ENCODE measurements at regions not wholly inside any gene's neighbourhood (a gene's known extent, or its start where the extent isn't known, plus 50 kb on each side); places are given as distances from the start of the nearest gene placed in this dataset.

GRCh38 chr2:51810197-51810596, 778.3 kb upstream of the NRXN1 start:
- TF ChIP-seq, protein P1, sequence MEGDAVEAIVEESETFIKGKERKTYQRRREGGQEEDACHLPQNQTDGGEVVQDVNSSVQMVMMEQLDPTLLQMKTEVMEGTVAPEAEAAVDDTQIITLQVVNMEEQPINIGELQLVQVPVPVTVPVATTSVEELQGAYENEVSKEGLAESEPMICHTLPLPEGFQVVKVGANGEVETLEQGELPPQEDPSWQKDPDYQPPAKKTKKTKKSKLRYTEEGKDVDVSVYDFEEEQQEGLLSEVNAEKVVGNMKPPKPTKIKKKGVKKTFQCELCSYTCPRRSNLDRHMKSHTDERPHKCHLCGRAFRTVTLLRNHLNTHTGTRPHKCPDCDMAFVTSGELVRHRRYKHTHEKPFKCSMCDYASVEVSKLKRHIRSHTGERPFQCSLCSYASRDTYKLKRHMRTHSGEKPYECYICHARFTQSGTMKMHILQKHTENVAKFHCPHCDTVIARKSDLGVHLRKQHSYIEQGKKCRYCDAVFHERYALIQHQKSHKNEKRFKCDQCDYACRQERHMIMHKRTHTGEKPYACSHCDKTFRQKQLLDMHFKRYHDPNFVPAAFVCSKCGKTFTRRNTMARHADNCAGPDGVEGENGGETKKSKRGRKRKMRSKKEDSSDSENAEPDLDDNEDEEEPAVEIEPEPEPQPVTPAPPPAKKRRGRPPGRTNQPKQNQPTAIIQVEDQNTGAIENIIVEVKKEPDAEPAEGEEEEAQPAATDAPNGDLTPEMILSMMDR (IDR thresholded peaks at IDR 0.05): no peak
- TF ChIP-seq POLR2A (IDR thresholded peaks at IDR 0.05): no peak

Data from lower leg skin (tissue), 3 donors.